RWPE2 (cell line): ENCODE measurements at regions not wholly inside any gene's neighbourhood (a gene's known extent, or its start where the extent isn't known, plus 50 kb on each side); places are given as distances from the start of the nearest gene placed in this dataset.
"Not testable (repeated sequence)": the region's sequence is repeated elsewhere in the genome, so short reads cannot be mapped to it uniquely, and the experiment has no call there.

Experiments
- ATAC-seq: fragments of 200-7000 bp; cut with Tn5 transposase; 3 replicates; pipeline ENCODE4 v1.9.1; 2021; ENCODE audit warnings: low read depth
- DNase-seq: peaks from one replicate; pipeline ENCODE4 v3.0.0-alpha.2; 2020; ENCODE audit warnings: low spot score
- H3K27ac ChIP-seq: fragments of 450-650 bp; 2 replicates; pipeline ENCODE4 v1.5.1; 2017; ENCODE audit warnings: mild to moderate bottlenecking; ENCODE audit not compliant: poor library complexity, severe bottlenecking
- H3K27me3 ChIP-seq: fragments of 250-450 bp; sonication (Bioruptor Pico); 2 replicates; pipeline ENCODE4 v1.5.1; 2021; ENCODE audit warnings: mild to moderate bottlenecking, moderate library complexity; ENCODE audit not compliant: insufficient read depth, poor library complexity, severe bottlenecking
- H3K36me3 ChIP-seq: fragments of 250-450 bp; sonication (Bioruptor Pico); 2 replicates; pipeline ENCODE4 v1.5.1; 2020; ENCODE audit warnings: low read depth, mild to moderate bottlenecking, moderate library complexity
- H3K4me1 ChIP-seq: fragments of 250-450 bp; sonication (Bioruptor Pico); 2 replicates; pipeline ENCODE4 v1.5.1; 2021; ENCODE audit warnings: mild to moderate bottlenecking, moderate library complexity; ENCODE audit not compliant: insufficient read depth, poor library complexity, severe bottlenecking
- H3K4me3 ChIP-seq: fragments of 250-450 bp; sonication (Bioruptor Pico); 2 replicates; pipeline ENCODE4 v1.5.1; 2021; ENCODE audit warnings: mild to moderate bottlenecking, moderate library complexity; ENCODE audit not compliant: severe bottlenecking
- H3K9me3 ChIP-seq: fragments of 250-450 bp; sonication (Bioruptor Pico); 2 replicates; pipeline ENCODE4 v1.5.1; 2021; ENCODE audit warnings: mild to moderate bottlenecking, moderate library complexity; ENCODE audit not compliant: severe bottlenecking
- TF ChIP-seq, protein P1 (sequence below): fragments of 450-650 bp; IDR thresholded peaks from one replicate; pipeline ENCODE4 v1.5.1; 2017; ENCODE audit warnings: mild to moderate bottlenecking, moderate library complexity; ENCODE audit not compliant: poor library complexity, severe bottlenecking

DNA sequence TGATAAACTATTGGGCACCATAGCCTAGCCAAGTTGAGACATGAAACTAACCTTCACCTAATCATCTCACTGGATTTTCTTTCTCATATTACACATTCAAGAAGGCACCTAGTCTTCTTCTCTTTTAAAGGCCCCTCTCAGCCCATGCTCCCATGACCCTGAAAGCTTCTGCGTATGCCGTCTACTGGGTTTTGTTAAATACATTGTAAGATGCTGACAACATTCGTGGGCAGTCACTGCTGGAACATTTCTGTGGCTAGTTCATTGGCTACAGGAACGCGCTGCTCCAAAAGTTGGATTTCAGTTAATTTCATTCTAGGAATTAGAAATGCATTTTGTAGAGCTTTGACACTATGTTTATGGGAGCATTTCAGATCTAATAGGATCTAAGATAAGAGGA, 52.3 kb upstream of the CHD2 start:
- ATAC-seq = no peak
- Histone ChIP-seq H3K27ac (no peak overlapping the region), H3K9me3 (no peaks in the 10 kb centered on the region), H3K36me3 (no peaks in the 10 kb centered on the region), H3K4me1 (peaks cover 12% of the 10 kb centered on the region), H3K27me3 (no peaks in the 10 kb centered on the region), H3K4me3 (no peak overlapping the region)
- TF ChIP-seq, protein P1, sequence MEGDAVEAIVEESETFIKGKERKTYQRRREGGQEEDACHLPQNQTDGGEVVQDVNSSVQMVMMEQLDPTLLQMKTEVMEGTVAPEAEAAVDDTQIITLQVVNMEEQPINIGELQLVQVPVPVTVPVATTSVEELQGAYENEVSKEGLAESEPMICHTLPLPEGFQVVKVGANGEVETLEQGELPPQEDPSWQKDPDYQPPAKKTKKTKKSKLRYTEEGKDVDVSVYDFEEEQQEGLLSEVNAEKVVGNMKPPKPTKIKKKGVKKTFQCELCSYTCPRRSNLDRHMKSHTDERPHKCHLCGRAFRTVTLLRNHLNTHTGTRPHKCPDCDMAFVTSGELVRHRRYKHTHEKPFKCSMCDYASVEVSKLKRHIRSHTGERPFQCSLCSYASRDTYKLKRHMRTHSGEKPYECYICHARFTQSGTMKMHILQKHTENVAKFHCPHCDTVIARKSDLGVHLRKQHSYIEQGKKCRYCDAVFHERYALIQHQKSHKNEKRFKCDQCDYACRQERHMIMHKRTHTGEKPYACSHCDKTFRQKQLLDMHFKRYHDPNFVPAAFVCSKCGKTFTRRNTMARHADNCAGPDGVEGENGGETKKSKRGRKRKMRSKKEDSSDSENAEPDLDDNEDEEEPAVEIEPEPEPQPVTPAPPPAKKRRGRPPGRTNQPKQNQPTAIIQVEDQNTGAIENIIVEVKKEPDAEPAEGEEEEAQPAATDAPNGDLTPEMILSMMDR = no peak
- no peak for DNase-seq

DNA sequence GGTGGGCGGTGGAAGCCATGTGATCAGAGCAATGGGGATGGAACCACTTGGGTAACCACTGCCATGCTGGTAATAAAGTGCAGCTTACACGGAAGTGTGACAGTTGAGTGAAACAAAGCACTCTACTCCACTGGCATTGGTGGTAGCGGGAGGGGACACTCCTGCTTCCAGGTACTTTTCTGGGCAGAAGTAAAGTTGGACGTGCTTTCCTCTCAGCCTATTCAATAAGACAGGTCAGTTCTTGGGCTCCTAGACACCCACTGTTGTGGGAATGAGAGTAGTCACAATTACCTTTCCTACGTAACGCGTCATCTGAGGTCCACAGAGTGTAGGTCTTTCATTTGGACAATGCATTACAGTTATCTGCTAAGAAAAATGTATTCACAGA, 51.7 kb upstream of the CHD2 start:
- Histone ChIP-seq H3K9me3 (no peaks in the 10 kb centered on the region), H3K27ac (no peak overlapping the region)

DNA sequence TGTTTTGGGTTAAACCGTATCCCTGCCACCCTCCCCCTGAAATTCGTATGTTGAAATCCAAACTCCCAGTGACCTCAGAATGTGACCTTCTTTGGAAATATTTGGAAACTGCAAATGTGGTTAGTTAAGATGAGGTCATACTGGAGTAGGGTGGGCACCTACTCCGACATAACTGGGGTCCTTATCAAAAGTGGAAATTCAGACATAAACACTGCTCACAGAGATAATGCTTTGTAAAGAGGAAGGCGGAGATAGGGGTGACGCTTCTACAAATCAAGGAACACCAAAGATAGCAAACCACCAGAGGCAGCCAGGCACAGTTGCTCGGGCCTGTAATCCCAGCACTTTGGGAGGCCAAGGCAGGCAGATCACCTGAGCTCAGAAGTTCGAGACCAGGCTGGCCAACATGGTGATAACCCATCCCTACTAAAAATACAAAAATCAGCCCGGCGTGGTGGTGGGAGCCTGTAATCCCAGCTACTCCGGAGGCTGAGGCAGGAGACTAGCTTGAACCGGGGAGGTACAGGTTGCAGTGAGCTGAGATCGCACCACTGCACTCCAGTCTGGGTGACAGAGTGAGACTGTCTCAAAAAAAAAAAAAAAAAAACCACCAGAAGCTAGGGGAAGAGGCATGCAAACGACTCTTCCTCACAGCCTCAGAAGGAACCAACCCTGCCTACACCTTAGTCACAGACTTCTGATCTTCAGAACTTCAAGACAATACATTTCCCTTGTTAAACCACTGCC, 51.1 kb upstream of the CHD2 start:
- H3K36me3 ChIP-seq = no peaks in the 10 kb centered on the region
- DNase-seq = no peak
- H3K27me3 ChIP-seq = no peaks in the 10 kb centered on the region
- TF ChIP-seq, protein P1 = no peak
- H3K9me3 ChIP-seq = no peaks in the 10 kb centered on the region
- H3K4me1 ChIP-seq = peaks cover 12% of the 10 kb centered on the region
- no peak overlapping the region for H3K27ac ChIP-seq
- H3K4me3 ChIP-seq = no peak overlapping the region
- no peak for ATAC-seq

More for the DNA sequence above, 51.7 kb upstream of the CHD2 start:
- no peak for DNase-seq
- no peak for ATAC-seq
- H3K36me3 ChIP-seq = no peaks in the 10 kb centered on the region
- no peaks in the 10 kb centered on the region for H3K27me3 ChIP-seq
- H3K4me1 ChIP-seq = peaks cover 12% of the 10 kb centered on the region
- TF ChIP-seq, protein P1 = no peak
- H3K4me3 ChIP-seq = no peak overlapping the region

DNA sequence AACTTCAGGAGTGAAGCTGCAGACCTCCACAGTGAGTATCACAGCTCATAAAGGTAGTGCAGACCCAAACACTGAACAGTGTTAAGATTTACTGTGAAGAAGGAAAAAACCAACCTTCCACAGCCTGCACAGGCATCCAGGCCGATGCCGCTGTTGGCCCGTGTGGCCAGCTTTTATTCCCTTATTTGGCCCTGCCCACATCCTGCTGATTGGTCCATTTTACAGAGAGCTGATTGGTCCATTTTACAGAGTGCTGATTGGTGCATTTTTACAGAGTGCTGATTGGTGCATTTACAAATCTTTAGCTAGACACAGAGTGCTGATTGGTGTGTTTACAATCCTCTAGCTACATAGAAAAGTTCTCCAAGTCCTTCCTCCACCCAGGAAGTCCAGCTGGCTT, 49.9 kb upstream of the CHD2 start:
- not testable (repeated sequence) for H3K27ac ChIP-seq, H3K4me3 ChIP-seq, H3K9me3 ChIP-seq, DNase-seq, H3K4me1 ChIP-seq, H3K36me3 ChIP-seq, H3K27me3 ChIP-seq, ATAC-seq
